Large intestine (tissue), 3 donors: ENCODE measurements at regions not wholly inside any gene's neighbourhood (a gene's known extent, or its start where the extent isn't known, plus 50 kb on each side); places are given as distances from the start of the nearest gene placed in this dataset.

ENCODE experiments used
- DNase-seq, 2 donors: peaks; one replicate each; pipeline versions ENCODE4 v3.0.0 to v3.0.0-alpha.2; 2013
- H3K27ac ChIP-seq: one replicate; pipeline ENCODE4 v1.5.1; 2013; ENCODE audit warnings: low read length
- H3K27me3 ChIP-seq: 2 replicates; pipeline ENCODE4 v1.6.1; 2013; ENCODE audit warnings: low read length; ENCODE audit not compliant: control insufficient read depth, insufficient read depth
- H3K36me3 ChIP-seq: 2 replicates; pipeline ENCODE4 v1.6.1; 2013; ENCODE audit warnings: low read length; ENCODE audit not compliant: control insufficient read depth, insufficient read depth
- H3K4me1 ChIP-seq: one replicate; pipeline ENCODE4 v1.6.1; 2013; ENCODE audit warnings: low read length; ENCODE audit not compliant: control insufficient read depth, insufficient read depth
- H3K4me3 ChIP-seq: one replicate; pipeline ENCODE4 v1.5.1; 2013; ENCODE audit warnings: low read length
- H3K9me3 ChIP-seq: one replicate; pipeline ENCODE4 v1.6.1; 2013; ENCODE audit warnings: mild to moderate bottlenecking, low read depth, low read length, moderate library complexity; ENCODE audit not compliant: control insufficient read depth
- WGBS: methylation state at CpG from one replicate; pipeline ENCODE4 v1.1.5; 2013; ENCODE audit warnings: low lambda C conversion rate; ENCODE audit not compliant: insufficient coverage; 5-methylcytosine and 5-hydroxymethylcytosine counted together

- 75% methylated on average over 1 of the region's 2 CpGs for WGBS
- H3K27ac ChIP-seq = no peak overlapping the region
- no peaks in the 10 kb centered on the region for H3K36me3 ChIP-seq
- H3K27me3 ChIP-seq = no peaks in the 10 kb centered on the region
- no peaks in the 10 kb centered on the region for H3K4me1 ChIP-seq
- no peak for DNase-seq
- no peaks in the 10 kb centered on the region for H3K9me3 ChIP-seq
- no peak overlapping the region for H3K4me3 ChIP-seq
Observed at GRCh38 chr14:41130274-41130673, 476.4 kb upstream of the LRFN5 start.

GRCh38 chr14:41120402-41120801 lies 486.3 kb upstream of the LRFN5 start:
- Histone ChIP-seq H3K9me3 (no peaks in the 10 kb centered on the region), H3K27ac (no peak overlapping the region), H3K4me1 (no peaks in the 10 kb centered on the region), H3K36me3 (no peaks in the 10 kb centered on the region), H3K27me3 (no peaks in the 10 kb centered on the region), H3K4me3 (no peak overlapping the region)
- DNase-seq = no peak
- WGBS = no CpG with 5 or more reads among the region's 4 CpGs

DNA sequence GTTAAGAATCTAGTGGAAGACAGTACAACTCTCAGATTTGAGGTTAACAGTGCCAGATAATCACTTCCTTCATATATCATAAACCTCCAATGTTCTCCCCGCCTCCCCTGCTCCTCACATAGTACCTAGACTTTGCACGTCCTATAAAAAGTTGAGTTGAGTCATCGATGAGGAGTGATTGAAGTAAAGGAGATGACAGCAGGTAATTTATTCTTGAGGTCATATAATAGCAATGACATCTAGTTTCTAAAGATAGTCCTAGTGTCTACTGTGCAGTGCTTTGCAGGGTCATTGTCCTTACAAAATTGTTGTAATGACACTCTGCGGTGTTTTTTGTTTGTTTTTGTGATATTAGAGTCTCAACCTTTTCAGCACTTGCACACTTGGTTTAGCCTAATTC lies 510.5 kb upstream of the LRFN5 start:
- no peaks in the 10 kb centered on the region for H3K36me3 ChIP-seq
- H3K9me3 ChIP-seq = no peaks in the 10 kb centered on the region
- H3K4me1 ChIP-seq = no peaks in the 10 kb centered on the region
- no peak overlapping the region for H3K4me3 ChIP-seq
- H3K27me3 ChIP-seq = no peaks in the 10 kb centered on the region
- no CpG with 5 or more reads among the region's 4 CpGs for WGBS
- DNase-seq = peak in 1 of 2 donors; percentile 2
- H3K27ac ChIP-seq = no peak overlapping the region

GRCh38 chr14:41087056-41087455 lies 519.6 kb upstream of the LRFN5 start:
- no peaks in the 10 kb centered on the region for H3K36me3 ChIP-seq
- 96% methylated on average over 2 of the region's 3 CpGs for WGBS
- peaks cover 9% of the 10 kb centered on the region for H3K9me3 ChIP-seq
- no peak overlapping the region for H3K4me3 ChIP-seq
- no peak for DNase-seq
- no peaks in the 10 kb centered on the region for H3K27me3 ChIP-seq
- no peak overlapping the region for H3K27ac ChIP-seq
- no peaks in the 10 kb centered on the region for H3K4me1 ChIP-seq

GRCh38 chr14:41073544-41073943 lies 533.1 kb upstream of the LRFN5 start:
- WGBS = 77% methylated on average over 3 of the region's 3 CpGs
- no peak overlapping the region for H3K4me3 ChIP-seq

GRCh38 chr14:41072776-41073175 lies 533.9 kb upstream of the LRFN5 start:
- no peaks in the 10 kb centered on the region for H3K27me3 ChIP-seq
- no peaks in the 10 kb centered on the region for H3K4me1 ChIP-seq
- DNase-seq = no peak
- no peak overlapping the region for H3K4me3 ChIP-seq
- H3K27ac ChIP-seq = no peak overlapping the region
- no peaks in the 10 kb centered on the region for H3K36me3 ChIP-seq
- no peaks in the 10 kb centered on the region for H3K9me3 ChIP-seq

More at GRCh38 chr14:41073544-41073943, 533.1 kb upstream of the LRFN5 start:
- H3K4me1 ChIP-seq = no peaks in the 10 kb centered on the region
- no peak overlapping the region for H3K27ac ChIP-seq
- no peaks in the 10 kb centered on the region for H3K36me3 ChIP-seq
- no peak for DNase-seq
- no peaks in the 10 kb centered on the region for H3K27me3 ChIP-seq
- no peaks in the 10 kb centered on the region for H3K9me3 ChIP-seq

DNA sequence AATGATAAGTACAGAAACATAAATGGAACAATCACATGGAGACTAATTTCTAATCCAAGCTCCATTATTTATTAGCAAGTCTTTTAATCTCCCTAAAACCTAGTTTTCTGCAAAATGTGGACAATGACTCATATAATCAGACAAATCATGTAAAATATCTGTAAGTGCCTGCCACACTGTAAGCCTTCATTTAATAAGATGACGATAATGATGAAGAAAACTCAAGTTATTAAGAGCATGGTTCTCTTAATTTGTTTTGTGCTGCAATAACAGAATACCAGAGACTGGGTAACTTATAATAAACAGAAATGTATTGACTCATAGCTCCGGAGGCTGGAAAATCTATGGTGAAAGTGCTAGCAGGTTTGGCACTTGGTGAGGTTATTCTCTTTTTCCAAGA lies 535.3 kb upstream of the LRFN5 start:
- 100% methylated on average over 1 of the region's 2 CpGs for WGBS
- Histone ChIP-seq H3K4me1 (no peaks in the 10 kb centered on the region), H3K36me3 (no peaks in the 10 kb centered on the region), H3K27ac (no peak overlapping the region), H3K4me3 (no peak overlapping the region), H3K9me3 (no peaks in the 10 kb centered on the region), H3K27me3 (no peaks in the 10 kb centered on the region)
- no peak for DNase-seq

GRCh38 chr14:41062826-41063225 lies 543.9 kb upstream of the LRFN5 start:
- 71% methylated on average over 1 of the region's 1 CpG for WGBS
- no peak overlapping the region for H3K27ac ChIP-seq
- no peaks in the 10 kb centered on the region for H3K27me3 ChIP-seq
- DNase-seq = no peak
- H3K36me3 ChIP-seq = no peaks in the 10 kb centered on the region
- H3K9me3 ChIP-seq = no peaks in the 10 kb centered on the region
- H3K4me1 ChIP-seq = no peaks in the 10 kb centered on the region
- H3K4me3 ChIP-seq = no peak overlapping the region

DNA sequence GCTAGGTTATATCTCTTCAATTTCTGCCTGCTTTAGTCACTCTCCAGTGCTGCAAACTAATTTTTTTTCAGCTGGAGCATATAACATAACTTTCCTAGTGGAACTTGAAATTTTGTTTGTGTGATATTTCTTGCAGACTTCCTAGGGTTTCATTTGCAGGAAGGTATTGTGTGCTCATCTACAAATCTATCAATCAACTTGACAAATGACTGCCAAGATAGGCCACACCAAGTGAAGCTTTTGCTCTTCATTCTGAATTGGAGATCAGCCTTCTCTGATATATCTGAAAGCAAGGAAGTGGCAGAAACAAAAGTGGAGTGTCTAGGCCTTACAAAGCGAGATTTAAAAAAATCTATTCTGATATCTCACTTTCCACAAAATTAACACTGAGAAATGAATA lies 551.1 kb upstream of the LRFN5 start:
- Histone ChIP-seq H3K27ac (no peak overlapping the region), H3K36me3 (no peaks in the 10 kb centered on the region), H3K9me3 (no peaks in the 10 kb centered on the region), H3K4me1 (no peaks in the 10 kb centered on the region), H3K4me3 (no peak overlapping the region), H3K27me3 (no peaks in the 10 kb centered on the region)
- WGBS = 70% methylated on average over 1 of the region's 1 CpG
- DNase-seq = no peak

DNA sequence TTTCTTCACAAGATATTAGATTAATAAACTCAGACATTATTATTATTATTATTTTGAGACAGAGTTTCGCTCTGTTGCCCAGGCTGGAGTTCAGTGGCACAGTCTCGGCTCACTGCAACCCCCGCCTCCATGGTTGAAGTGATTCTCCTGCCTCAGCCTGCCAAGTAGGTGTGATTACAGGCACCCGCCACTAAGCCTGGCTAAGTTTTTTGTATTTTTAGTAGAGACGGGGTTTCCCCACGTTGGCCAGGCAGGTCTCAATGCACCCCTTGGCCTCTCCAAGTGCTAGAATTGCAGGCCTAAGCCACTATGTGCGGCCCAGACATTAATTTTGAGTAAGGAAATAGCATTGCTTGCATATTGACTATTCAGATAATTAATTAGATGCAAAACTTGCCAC lies 554.9 kb upstream of the LRFN5 start:
- Histone ChIP-seq H3K27me3 (no peaks in the 10 kb centered on the region), H3K4me3 (no peak overlapping the region), H3K36me3 (no peaks in the 10 kb centered on the region), H3K27ac (no peak overlapping the region), H3K4me1 (no peaks in the 10 kb centered on the region), H3K9me3 (no peaks in the 10 kb centered on the region)
- WGBS = no CpG with 5 or more reads among the region's 7 CpGs
- no peak for DNase-seq

DNA sequence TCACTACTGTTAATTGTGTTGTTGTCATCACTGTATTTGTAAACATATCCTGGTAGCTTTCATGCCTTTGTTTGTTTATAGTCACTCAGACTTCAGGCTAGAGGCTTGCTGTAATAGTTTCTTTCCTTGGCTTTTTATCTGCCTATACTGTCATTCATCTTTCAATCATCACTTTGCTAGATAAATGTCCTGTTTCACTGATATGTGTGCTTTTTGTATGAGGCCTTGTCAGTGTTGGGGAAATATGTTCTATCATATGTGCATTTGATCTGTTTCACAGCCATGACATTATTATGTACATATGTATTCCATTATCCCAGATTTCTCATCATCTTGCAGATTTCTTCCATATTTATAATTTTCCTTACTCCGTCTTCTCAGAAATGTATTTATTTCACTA lies 558.9 kb upstream of the LRFN5 start:
- Histone ChIP-seq H3K27ac (no peak overlapping the region), H3K27me3 (no peaks in the 10 kb centered on the region), H3K4me3 (no peak overlapping the region), H3K4me1 (no peaks in the 10 kb centered on the region), H3K9me3 (no peaks in the 10 kb centered on the region), H3K36me3 (no peaks in the 10 kb centered on the region)
- DNase-seq = no peak
- 0% methylated on average over 1 of the region's 1 CpG for WGBS
